ENCODE measurements at regions not wholly inside any gene's neighbourhood (a gene's known extent, or its start where the extent isn't known, plus 50 kb on each side); places are given as distances from the start of the nearest gene placed in this dataset.

DNA sequence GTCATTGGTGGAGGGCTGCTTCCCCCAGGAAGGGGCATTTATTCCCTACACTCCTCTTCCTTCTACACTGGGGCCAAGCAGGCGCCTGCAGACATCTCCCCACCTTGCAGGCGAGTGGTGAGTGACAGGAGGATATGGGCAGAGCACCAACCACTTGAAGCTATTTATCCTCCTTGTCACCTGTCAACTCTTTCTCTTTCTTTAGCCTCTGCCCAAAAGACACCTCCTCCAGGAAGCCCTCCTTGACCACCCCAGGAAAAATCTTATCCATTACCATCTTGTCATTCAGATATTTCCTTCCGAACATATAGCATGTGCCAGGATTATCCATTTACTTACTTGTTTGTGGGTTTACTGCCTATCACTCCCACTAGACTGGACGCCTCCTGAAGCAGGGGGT lies 362.4 kb downstream of the MN1 start:
- H3K27ac ChIP-seq (ENCODE audit: low read depth, low read length, poor library complexity, severe bottlenecking): no peak overlapping the region
- no peak for DNase-seq (ENCODE audit: low spot score)
- H3K4me1 ChIP-seq (ENCODE audit: insufficient read depth, low read length, poor library complexity, severe bottlenecking): peaks cover 28% of the 10 kb centered on the region
- intact Hi-C loops (cut with micrococcal nuclease; ENCODE audit: unreplicated experiment): no loop called here
- TF ChIP-seq CTCF (conservative IDR thresholded peaks at IDR 0.05; ENCODE audit: low read depth, low read length) (no peak), EZH2 (IDR thresholded peaks at IDR 0.05; ENCODE audit: borderline replicate concordance, low read depth, low read length, poor library complexity, severe bottlenecking) (no peak)
- POLR2A ChIA-PET (ENCODE audit: low non-redundant PET): no interaction called here
- H3K36me3 ChIP-seq (ENCODE audit: insufficient read depth, low read length, poor library complexity, severe bottlenecking): no peaks in the 10 kb centered on the region
- no TSS peak for BruUV-seq (replicated peaks)
- CTCF ChIA-PET: no interaction called here
- no peaks in the 10 kb centered on the region for H3K27me3 ChIP-seq (replicated peaks; ENCODE audit: insufficient read depth, low read depth, low read length, poor library complexity)
- H3K9me3 ChIP-seq (ENCODE audit: low read depth, low read length, poor library complexity, severe bottlenecking): no peaks in the 10 kb centered on the region
- H3K4me3 ChIP-seq (ENCODE audit: low read depth, low read length, poor library complexity, severe bottlenecking): no peak overlapping the region

DNA sequence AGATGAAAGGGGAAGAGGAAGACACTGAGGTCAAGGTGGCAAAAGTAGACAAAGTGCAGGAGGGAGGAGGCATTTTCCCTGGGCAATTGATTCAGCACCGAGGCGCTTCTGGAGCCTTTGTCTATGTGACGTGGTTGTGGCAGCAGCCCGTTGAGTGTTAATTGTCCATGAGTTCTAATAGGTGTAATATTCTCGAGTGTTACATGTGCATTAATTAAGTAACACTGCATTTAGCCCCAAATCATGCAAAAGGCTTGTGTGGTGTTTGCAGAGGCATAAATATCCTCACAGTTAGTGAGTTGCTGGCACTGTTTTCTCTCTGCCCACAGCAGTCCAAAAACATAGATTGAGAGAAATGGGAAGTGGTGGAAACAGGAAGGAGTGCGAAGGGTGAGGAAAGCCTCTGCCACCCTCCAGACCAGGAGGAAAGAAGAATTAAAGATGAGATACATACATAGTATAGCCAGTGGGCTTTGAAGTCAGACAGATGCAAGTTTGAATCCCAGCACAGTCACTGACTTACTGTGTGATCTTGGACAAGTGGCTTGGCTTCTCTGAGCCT lies 361.2 kb downstream of the MN1 start:
- ChIA-PET CTCF (no interaction called here), POLR2A (ENCODE audit: low non-redundant PET) (no interaction called here)
- Histone ChIP-seq H3K9me3 (ENCODE audit: low read depth, low read length, poor library complexity, severe bottlenecking) (no peaks in the 10 kb centered on the region), H3K4me1 (ENCODE audit: insufficient read depth, low read length, poor library complexity, severe bottlenecking) (peaks cover 28% of the 10 kb centered on the region), H3K27ac (ENCODE audit: low read depth, low read length, poor library complexity, severe bottlenecking) (no peak overlapping the region), H3K36me3 (ENCODE audit: insufficient read depth, low read length, poor library complexity, severe bottlenecking) (no peaks in the 10 kb centered on the region), H3K4me3 (ENCODE audit: low read depth, low read length, poor library complexity, severe bottlenecking) (no peak overlapping the region), H3K27me3 (replicated peaks; ENCODE audit: insufficient read depth, low read depth, low read length, poor library complexity) (no peaks in the 10 kb centered on the region)
- intact Hi-C loops (cut with micrococcal nuclease; ENCODE audit: unreplicated experiment): no loop called here
- BruUV-seq (replicated peaks): no TSS peak
- DNase-seq (ENCODE audit: low spot score): no peak
- no peak for TF ChIP-seq EZH2 (IDR thresholded peaks at IDR 0.05; ENCODE audit: borderline replicate concordance, low read depth, low read length, poor library complexity, severe bottlenecking)
- no peak for TF ChIP-seq CTCF (conservative IDR thresholded peaks at IDR 0.05; ENCODE audit: low read depth, low read length)

DNA sequence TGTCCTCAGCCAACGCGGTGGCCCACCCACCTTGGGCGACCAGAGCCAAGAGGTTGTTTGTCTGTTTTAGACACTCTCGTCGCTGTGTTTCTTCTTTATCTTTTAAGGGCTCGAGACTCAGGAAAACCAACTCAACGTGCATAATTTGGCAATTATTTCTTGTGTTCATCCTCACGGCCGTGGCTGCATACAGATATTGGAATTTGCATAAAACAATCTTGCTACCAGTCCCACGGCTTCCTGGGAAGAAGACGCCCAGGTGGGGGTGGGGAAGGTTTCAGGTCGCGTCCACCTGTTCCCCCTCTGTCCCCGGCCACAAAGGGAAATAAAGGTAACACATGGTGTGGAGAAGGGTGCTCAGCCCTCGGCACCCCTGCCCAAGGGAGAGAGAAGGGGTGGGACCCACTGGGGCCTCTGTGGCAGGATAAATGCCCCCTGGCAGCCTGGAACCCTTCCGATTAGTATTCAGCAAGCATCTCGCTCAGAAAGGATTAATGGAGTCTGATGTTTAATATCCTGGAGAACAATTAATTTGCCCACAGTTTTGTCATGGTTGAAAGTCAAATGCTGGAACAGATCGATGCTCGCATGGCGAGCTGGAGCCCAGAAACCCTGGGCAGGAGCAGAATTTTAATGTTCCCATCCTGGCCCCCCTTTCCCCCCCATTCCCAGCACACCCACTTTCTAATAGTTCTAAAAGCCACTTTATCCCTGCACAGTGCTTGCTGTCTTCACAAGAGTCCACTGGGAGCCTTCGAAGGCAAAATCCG lies 359.7 kb downstream of the MN1 start:
- H3K36me3 ChIP-seq (ENCODE audit: insufficient read depth, low read length, poor library complexity, severe bottlenecking): no peaks in the 10 kb centered on the region
- no TSS peak for BruUV-seq (replicated peaks)
- no peaks in the 10 kb centered on the region for H3K9me3 ChIP-seq (ENCODE audit: low read depth, low read length, poor library complexity, severe bottlenecking)
- CTCF ChIA-PET: no interaction called here
- POLR2A ChIA-PET (ENCODE audit: low non-redundant PET): no interaction called here
- no peak for DNase-seq (ENCODE audit: low spot score)
- intact Hi-C loops (cut with micrococcal nuclease; ENCODE audit: unreplicated experiment): no loop called here
- peaks cover 28% of the 10 kb centered on the region for H3K4me1 ChIP-seq (ENCODE audit: insufficient read depth, low read length, poor library complexity, severe bottlenecking)
- no peak overlapping the region for H3K27ac ChIP-seq (ENCODE audit: low read depth, low read length, poor library complexity, severe bottlenecking)
- H3K4me3 ChIP-seq (ENCODE audit: low read depth, low read length, poor library complexity, severe bottlenecking): no peak overlapping the region
- H3K27me3 ChIP-seq (replicated peaks; ENCODE audit: insufficient read depth, low read depth, low read length, poor library complexity): no peaks in the 10 kb centered on the region
- no peak for TF ChIP-seq EZH2 (IDR thresholded peaks at IDR 0.05; ENCODE audit: borderline replicate concordance, low read depth, low read length, poor library complexity, severe bottlenecking)

DNA sequence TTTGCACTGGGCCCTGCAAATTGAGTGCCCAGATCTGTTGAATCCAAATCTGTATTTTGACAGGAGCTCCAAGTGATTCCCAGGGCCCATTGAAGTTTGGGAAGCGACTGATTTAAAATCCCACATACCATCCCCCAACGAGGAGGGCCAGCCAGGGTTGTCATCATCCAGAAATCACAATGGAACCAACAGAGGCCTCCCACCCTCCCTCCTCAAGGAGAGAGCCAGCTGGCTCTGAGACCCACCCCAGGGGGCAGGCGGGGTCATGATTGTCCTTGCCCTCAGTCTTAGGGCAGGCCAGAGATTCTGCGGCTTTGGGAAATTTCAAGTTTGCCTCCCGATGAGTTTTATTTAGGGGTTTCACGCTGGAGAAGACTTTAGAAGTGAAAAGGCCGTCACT lies 358.2 kb downstream of the MN1 start:
- ChIA-PET CTCF (no interaction called here), POLR2A (ENCODE audit: low non-redundant PET) (no interaction called here)
- Histone ChIP-seq H3K27ac (ENCODE audit: low read depth, low read length, poor library complexity, severe bottlenecking) (no peak overlapping the region), H3K4me3 (ENCODE audit: low read depth, low read length, poor library complexity, severe bottlenecking) (no peak overlapping the region), H3K9me3 (ENCODE audit: low read depth, low read length, poor library complexity, severe bottlenecking) (no peaks in the 10 kb centered on the region), H3K4me1 (ENCODE audit: insufficient read depth, low read length, poor library complexity, severe bottlenecking) (peaks cover 23% of the 10 kb centered on the region), H3K36me3 (ENCODE audit: insufficient read depth, low read length, poor library complexity, severe bottlenecking) (no peaks in the 10 kb centered on the region), H3K27me3 (replicated peaks; ENCODE audit: insufficient read depth, low read depth, low read length, poor library complexity) (no peaks in the 10 kb centered on the region)
- intact Hi-C loops (cut with micrococcal nuclease; ENCODE audit: unreplicated experiment): no loop called here
- no TSS peak for BruUV-seq (replicated peaks)
- DNase-seq (ENCODE audit: low spot score): no peak
- TF ChIP-seq CTCF (conservative IDR thresholded peaks at IDR 0.05; ENCODE audit: low read depth, low read length) (no peak), EZH2 (IDR thresholded peaks at IDR 0.05; ENCODE audit: borderline replicate concordance, low read depth, low read length, poor library complexity, severe bottlenecking) (no peak)

Measured in A673 (cell line).